DMS114 treated with DMSO at 0.1 percent for 48 hours (cell line): ENCODE measurements at regions not wholly inside any gene's neighbourhood (a gene's known extent, or its start where the extent isn't known, plus 50 kb on each side); places are given as distances from the start of the nearest gene placed in this dataset.
A peak's percentile ranks its signal among the peaks of the same experiment; 100 is the strongest.

Experiments used
- DNase-seq: peaks from one replicate; lab custom pipeline; 2025; ENCODE audit not compliant: unreplicated experiment; lab: John Stamatoyannopoulos, UW

- no peak for DNase-seq
These were observed 848.5 kb downstream of the DCDC2C start for GRCh38 chr2:4551691-4552474.

GRCh38 chr2:4553241-4553640 is 849.9 kb downstream of the DCDC2C start:
- no peak for DNase-seq

GRCh38 chr2:4556135-4556896 is 852.9 kb downstream of the DCDC2C start:
- no peak for DNase-seq

GRCh38 chr2:4561196-4561595 is 857.8 kb downstream of the DCDC2C start:
- no peak for DNase-seq

GRCh38 chr2:4576075-4576474 is 872.7 kb downstream of the DCDC2C start:
- DNase-seq, result no peak

GRCh38 chr2:4579977-4580376 is 876.6 kb downstream of the DCDC2C start:
- DNase-seq, result no peak

- no peak for DNase-seq
These were observed 881.8 kb downstream of the DCDC2C start for GRCh38 chr2:4585057-4585635.

GRCh38 chr2:4588606-4589005 is 885.2 kb downstream of the DCDC2C start:
- DNase-seq, result no peak

GRCh38 chr2:4591261-4591660 is 887.9 kb downstream of the DCDC2C start:
- no peak for DNase-seq

- no peak for DNase-seq
These were observed 894.0 kb downstream of the DCDC2C start for GRCh38 chr2:4597400-4597799.

- no peak for DNase-seq
These were observed 901.4 kb downstream of the DCDC2C start for GRCh38 chr2:4604767-4605166.

- no peak for DNase-seq
These were observed 914.8 kb downstream of the DCDC2C start for GRCh38 chr2:4618141-4618540.

GRCh38 chr2:4618630-4619228 is 915.4 kb downstream of the DCDC2C start:
- DNase-seq, result no peak

GRCh38 chr2:4628998-4629501 is 925.7 kb downstream of the DCDC2C start:
- no peak for DNase-seq

- no peak for DNase-seq
These were observed 931.9 kb downstream of the DCDC2C start for GRCh38 chr2:4635289-4635688.

- no peak for DNase-seq
These were observed 950.6 kb downstream of the DCDC2C start for GRCh38 chr2:4653991-4654390.

GRCh38 chr2:4656326-4656725 is 953.0 kb downstream of the DCDC2C start:
- DNase-seq, result no peak

GRCh38 chr2:4662161-4662779 is 958.9 kb downstream of the DCDC2C start:
- DNase-seq, result no peak

- DNase-seq, result no peak
These were observed 965.0 kb downstream of the DCDC2C start for GRCh38 chr2:4668381-4668780.

GRCh38 chr2:4670331-4670730 is 967.0 kb downstream of the DCDC2C start:
- no peak for DNase-seq

- peak; percentile 20 for DNase-seq
These were observed 969.7 kb downstream of the DCDC2C start for GRCh38 chr2:4673025-4673489.
